ENCODE measurements at regions not wholly inside any gene's neighbourhood (a gene's known extent, or its start where the extent isn't known, plus 50 kb on each side); places are given as distances from the start of the nearest gene placed in this dataset.

GRCh38 chr22:48781868-48782267 is 1045.8 kb downstream of the BRD1 start:
- ChIA-PET POLR2A (no interaction called here), CTCF (interaction anchor here (1.6 to 2.8 kb wide), 4 partner anchors 8 to 524 kb away, joined by 5 to 20 read pairs (median 14); no protein-coding TSS in a partner anchor)
- TF ChIP-seq SCRT1 (tag by site-specific recombination; IDR thresholded peaks at IDR 0.05; ENCODE audit: borderline replicate concordance) (no peak), ZNF521 (tag by site-specific recombination; IDR thresholded peaks at IDR 0.05) (no peak), BCL11A (tag by site-specific recombination; IDR thresholded peaks at IDR 0.05; ENCODE audit: low read depth) (no peak), BCL11B (tag by site-specific recombination; IDR thresholded peaks at IDR 0.05; ENCODE audit: low read depth) (no peak), ZNF146 (tag by site-specific recombination; IDR thresholded peaks at IDR 0.05) (no peak), ZNF704 (tag by site-specific recombination; IDR thresholded peaks at IDR 0.05) (no peak), ELK4 (IDR thresholded peaks at IDR 0.05; ENCODE audit: borderline replicate concordance, low read depth, low read length) (no peak), ZNF23 (tag by site-specific recombination; IDR thresholded peaks at IDR 0.05; ENCODE audit: borderline replicate concordance) (no peak), ZNF530 (tag by site-specific recombination; IDR thresholded peaks at IDR 0.05; ENCODE audit: low read depth) (no peak), ZNF426 (tag by site-specific recombination; IDR thresholded peaks at IDR 0.05) (no peak), ZNF433 (tag by site-specific recombination; IDR thresholded peaks at IDR 0.05; ENCODE audit: low read depth) (no peak)

GRCh38 chr22:48781391-48781790 is 1046.3 kb downstream of the BRD1 start:
- Histone ChIP-seq H3K36me3 (ENCODE audit: control insufficient read depth in 2 of 2, insufficient read depth in 1 of 2, low read length in 2 of 2) (no peaks in the 10 kb centered on the region), H3K4me1 (ENCODE audit: control insufficient read depth, insufficient read depth, low read length) (no peaks in the 10 kb centered on the region), H3K27ac (ENCODE audit: extremely low read depth, low read depth, low read length) (no peak overlapping the region), H3K9me3 (ENCODE audit: control insufficient read depth, insufficient read depth, low read depth, low read length) (no peaks in the 10 kb centered on the region), H3K4me3 (ENCODE audit: low read depth, low read length) (no peak overlapping the region)
- CTCF ChIA-PET, result interaction anchor here (2.8 kb wide), 1 partner anchor 10 kb away, joined by 13 read pairs; no protein-coding TSS in a partner anchor
- POLR2A ChIA-PET, result no interaction called here
- no peak for TF ChIP-seq ZNF280D (tag by site-specific recombination; IDR thresholded peaks at IDR 0.05)
- TF ChIP-seq ZNF580 (tag by site-specific recombination; IDR thresholded peaks at IDR 0.05), result no peak
- TF ChIP-seq ZNF214 (tag by site-specific recombination; IDR thresholded peaks at IDR 0.05; ENCODE audit: borderline replicate concordance), result no peak
- TF ChIP-seq ZNF223 (tag by site-specific recombination; IDR thresholded peaks at IDR 0.05), result no peak
- no peak for TF ChIP-seq ZNF394 (tag by site-specific recombination; IDR thresholded peaks at IDR 0.05; ENCODE audit: borderline replicate concordance)
- TF ChIP-seq ZBTB49 (tag by site-specific recombination; IDR thresholded peaks at IDR 0.05; ENCODE audit: low read depth), result no peak
- no peak for TF ChIP-seq ZBTB26 (tag by site-specific recombination; optimal IDR thresholded peaks at IDR 0.05)
- TF ChIP-seq FEZF1 (tag by site-specific recombination; IDR thresholded peaks at IDR 0.05), result no peak
- no peak for TF ChIP-seq ZNF211 (tag by site-specific recombination; IDR thresholded peaks at IDR 0.05; ENCODE audit: low read depth)
- no peak for TF ChIP-seq TSHZ1 (tag by site-specific recombination; IDR thresholded peaks at IDR 0.05; ENCODE audit: borderline replicate concordance)
- no peak for TF ChIP-seq ZNF416 (tag by site-specific recombination; IDR thresholded peaks at IDR 0.05)

More at GRCh38 chr22:48781868-48782267, 1045.8 kb downstream of the BRD1 start:
- H3K9me3 ChIP-seq (ENCODE audit: control insufficient read depth, insufficient read depth, low read depth, low read length), result no peaks in the 10 kb centered on the region
- H3K27ac ChIP-seq (ENCODE audit: extremely low read depth, low read depth, low read length), result no peak overlapping the region
- H3K4me3 ChIP-seq (ENCODE audit: low read depth, low read length), result no peak overlapping the region
- no peaks in the 10 kb centered on the region for H3K36me3 ChIP-seq (ENCODE audit: control insufficient read depth in 2 of 2, insufficient read depth in 1 of 2, low read length in 2 of 2)
- no peaks in the 10 kb centered on the region for H3K4me1 ChIP-seq (ENCODE audit: control insufficient read depth, insufficient read depth, low read length)
